HepG2 (cell line): ENCODE measurements at regions not wholly inside any gene's neighbourhood (a gene's known extent, or its start where the extent isn't known, plus 50 kb on each side); places are given as distances from the start of the nearest gene placed in this dataset.

ENCODE experiments used
- FOSL1 ChIP-seq: sonication (generic); formaldehyde crosslinking; IDR thresholded peaks from 2 replicates; pipeline ENCODE4 v1.9.0; 2021; ENCODE audit warnings: missing genetic modification reagents, borderline replicate concordance
- HMG20A ChIP-seq: IDR thresholded peaks from 2 replicates; pipeline ENCODE4 v1.6.1; 2016; ENCODE audit warnings: borderline replicate concordance
- RBM22 ChIP-seq: fragments of 200-400 bp; formaldehyde crosslinking; optimal IDR thresholded peaks from 2 replicates; pipeline ENCODE3; 2017; ENCODE audit warnings: mild to moderate bottlenecking, low read length, moderate library complexity
- SALL1 ChIP-seq: sonication (generic); formaldehyde crosslinking; IDR thresholded peaks from 2 replicates; pipeline ENCODE4 v1.8.0; 2022; ENCODE audit warnings: mild to moderate bottlenecking, missing genetic modification reagents
- SIN3A ChIP-seq: IDR thresholded peaks from 2 replicates; pipeline ENCODE4 v1.6.1; 2011; ENCODE audit warnings: low read depth, mild to moderate bottlenecking, control low read depth, low read length, borderline replicate concordance
- TBL1XR1 ChIP-seq: fragments of 150-350 bp; IDR thresholded peaks from 2 replicates; pipeline ENCODE4 v1.6.1; 2014; ENCODE audit warnings: borderline replicate concordance, low read length; ENCODE audit not compliant: partially characterized antibody
- TCF12 ChIP-seq, 2 experiments: fragments of 450-650 bp in 1 of 2; sonication (generic) in 1 of 2; formaldehyde crosslinking in 1 of 2; IDR thresholded peaks; 2 replicates each; pipeline versions ENCODE4 v1.6.1 to v1.8.0; 2017 to 2022; ENCODE audit warnings: antibody characterized with exemption in 1 of 2, mild to moderate bottlenecking in 1 of 2, missing genetic modification reagents in 1 of 2, moderate library complexity in 1 of 2
- ZKSCAN5 ChIP-seq: sonication (generic); formaldehyde crosslinking; IDR thresholded peaks from 2 replicates; pipeline ENCODE4 v1.5.1; 2020; ENCODE audit warnings: mild to moderate bottlenecking, missing genetic modification reagents
- ZNF629 ChIP-seq: sonication (generic); formaldehyde crosslinking; conservative IDR thresholded peaks from 2 replicates; pipeline ENCODE4 v1.5.0; 2020; ENCODE audit warnings: missing genetic modification reagents
- TF ChIP-seq, protein P1 (sequence below): IDR thresholded peaks from 2 replicates; pipeline ENCODE4 v1.6.1; 2016
- TF ChIP-seq, protein P2 (sequence below): sonication (generic); formaldehyde crosslinking; IDR thresholded peaks from 2 replicates; pipeline ENCODE4 v1.5.0; 2020; ENCODE audit warnings: mild to moderate bottlenecking, missing genetic modification reagents, moderate library complexity
- TF ChIP-seq, protein P3 (sequence below): sonication (generic); formaldehyde crosslinking; IDR thresholded peaks from 2 replicates; pipeline ENCODE4 v1.4.0; 2020; ENCODE audit warnings: missing genetic modification reagents

DNA sequence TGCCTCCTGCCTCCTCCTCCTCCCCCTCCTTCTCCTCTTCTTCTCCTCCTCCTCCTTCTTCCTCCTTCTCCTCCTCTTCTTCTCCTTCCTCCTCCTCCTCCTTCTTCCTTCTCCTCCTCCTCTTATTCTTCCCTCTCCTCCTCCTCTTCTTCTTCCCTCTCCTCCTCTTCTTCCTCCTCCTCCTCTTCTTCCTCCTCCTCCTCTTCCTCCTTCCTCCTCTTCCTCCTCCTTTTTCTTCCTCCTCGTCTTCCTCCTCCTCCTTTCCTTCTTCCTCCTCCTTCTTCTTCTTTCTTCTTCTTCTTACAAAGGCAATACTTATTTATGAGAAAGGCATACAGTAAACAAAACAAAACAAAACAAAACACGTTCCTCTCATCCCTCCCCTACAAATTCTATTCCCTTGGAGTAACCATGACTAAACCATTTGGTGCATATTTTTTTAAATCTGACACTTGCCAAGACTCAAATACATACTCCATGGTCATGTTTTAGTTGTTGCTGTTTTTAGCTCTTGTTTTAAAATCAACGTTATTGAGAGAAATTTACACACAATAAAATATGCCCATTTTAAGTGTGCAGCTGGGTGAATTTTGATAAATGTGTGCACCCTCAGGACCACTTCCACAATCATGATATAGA, 135.6 kb downstream of the FOXD1 start:
- TF ChIP-seq HMG20A (no peak), RBM22 (no peak), TCF12 (IDR thresholded peaks at IDR 0.05) (no peak), TCF12 (CRISPR knock-in tag; IDR thresholded peaks at IDR 0.05) (no peak), ZKSCAN5 (no peak), ZNF629 (CRISPR knock-in tag) (no peak), FOSL1 (CRISPR knock-in tag) (no peak), TBL1XR1 (no peak), SIN3A (no peak), SALL1 (CRISPR knock-in tag) (no peak)
- TF ChIP-seq, protein P1, sequence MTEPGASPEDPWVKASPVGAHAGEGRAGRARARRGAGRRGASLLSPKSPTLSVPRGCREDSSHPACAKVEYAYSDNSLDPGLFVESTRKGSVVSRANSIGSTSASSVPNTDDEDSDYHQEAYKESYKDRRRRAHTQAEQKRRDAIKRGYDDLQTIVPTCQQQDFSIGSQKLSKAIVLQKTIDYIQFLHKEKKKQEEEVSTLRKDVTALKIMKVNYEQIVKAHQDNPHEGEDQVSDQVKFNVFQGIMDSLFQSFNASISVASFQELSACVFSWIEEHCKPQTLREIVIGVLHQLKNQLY (CRISPR knock-in tag): no peak
- TF ChIP-seq, protein P2, sequence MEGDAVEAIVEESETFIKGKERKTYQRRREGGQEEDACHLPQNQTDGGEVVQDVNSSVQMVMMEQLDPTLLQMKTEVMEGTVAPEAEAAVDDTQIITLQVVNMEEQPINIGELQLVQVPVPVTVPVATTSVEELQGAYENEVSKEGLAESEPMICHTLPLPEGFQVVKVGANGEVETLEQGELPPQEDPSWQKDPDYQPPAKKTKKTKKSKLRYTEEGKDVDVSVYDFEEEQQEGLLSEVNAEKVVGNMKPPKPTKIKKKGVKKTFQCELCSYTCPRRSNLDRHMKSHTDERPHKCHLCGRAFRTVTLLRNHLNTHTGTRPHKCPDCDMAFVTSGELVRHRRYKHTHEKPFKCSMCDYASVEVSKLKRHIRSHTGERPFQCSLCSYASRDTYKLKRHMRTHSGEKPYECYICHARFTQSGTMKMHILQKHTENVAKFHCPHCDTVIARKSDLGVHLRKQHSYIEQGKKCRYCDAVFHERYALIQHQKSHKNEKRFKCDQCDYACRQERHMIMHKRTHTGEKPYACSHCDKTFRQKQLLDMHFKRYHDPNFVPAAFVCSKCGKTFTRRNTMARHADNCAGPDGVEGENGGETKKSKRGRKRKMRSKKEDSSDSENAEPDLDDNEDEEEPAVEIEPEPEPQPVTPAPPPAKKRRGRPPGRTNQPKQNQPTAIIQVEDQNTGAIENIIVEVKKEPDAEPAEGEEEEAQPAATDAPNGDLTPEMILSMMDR (CRISPR knock-in tag): no peak
- TF ChIP-seq, protein P3, sequence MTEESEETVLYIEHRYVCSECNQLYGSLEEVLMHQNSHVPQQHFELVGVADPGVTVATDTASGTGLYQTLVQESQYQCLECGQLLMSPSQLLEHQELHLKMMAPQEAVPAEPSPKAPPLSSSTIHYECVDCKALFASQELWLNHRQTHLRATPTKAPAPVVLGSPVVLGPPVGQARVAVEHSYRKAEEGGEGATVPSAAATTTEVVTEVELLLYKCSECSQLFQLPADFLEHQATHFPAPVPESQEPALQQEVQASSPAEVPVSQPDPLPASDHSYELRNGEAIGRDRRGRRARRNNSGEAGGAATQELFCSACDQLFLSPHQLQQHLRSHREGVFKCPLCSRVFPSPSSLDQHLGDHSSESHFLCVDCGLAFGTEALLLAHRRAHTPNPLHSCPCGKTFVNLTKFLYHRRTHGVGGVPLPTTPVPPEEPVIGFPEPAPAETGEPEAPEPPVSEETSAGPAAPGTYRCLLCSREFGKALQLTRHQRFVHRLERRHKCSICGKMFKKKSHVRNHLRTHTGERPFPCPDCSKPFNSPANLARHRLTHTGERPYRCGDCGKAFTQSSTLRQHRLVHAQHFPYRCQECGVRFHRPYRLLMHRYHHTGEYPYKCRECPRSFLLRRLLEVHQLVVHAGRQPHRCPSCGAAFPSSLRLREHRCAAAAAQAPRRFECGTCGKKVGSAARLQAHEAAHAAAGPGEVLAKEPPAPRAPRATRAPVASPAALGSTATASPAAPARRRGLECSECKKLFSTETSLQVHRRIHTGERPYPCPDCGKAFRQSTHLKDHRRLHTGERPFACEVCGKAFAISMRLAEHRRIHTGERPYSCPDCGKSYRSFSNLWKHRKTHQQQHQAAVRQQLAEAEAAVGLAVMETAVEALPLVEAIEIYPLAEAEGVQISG (CRISPR knock-in tag): no peak
